ENCODE measurements at regions not wholly inside any gene's neighbourhood (a gene's known extent, or its start where the extent isn't known, plus 50 kb on each side); places are given as distances from the start of the nearest gene placed in this dataset.

DNA sequence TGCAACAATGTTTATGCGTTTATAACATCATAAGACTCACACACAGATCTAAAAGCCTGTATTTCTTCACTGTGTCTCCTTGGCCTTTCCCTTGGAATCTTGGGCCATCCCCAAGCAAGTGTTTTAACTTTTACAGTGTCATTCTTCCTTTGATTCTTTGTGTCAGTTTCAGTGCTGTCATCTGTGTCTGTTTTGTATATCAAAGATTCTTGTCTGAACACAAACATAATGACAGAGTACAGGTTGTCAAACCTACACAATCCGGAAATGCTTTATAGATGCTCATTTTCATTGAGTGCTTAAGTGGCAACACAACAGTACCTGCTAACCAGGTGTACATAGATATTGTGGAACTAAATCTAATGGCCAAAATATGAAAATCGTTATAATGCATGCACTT lies 1500.0 kb downstream of the TECRL start:
- Mint-ChIP-seq H3K4me3 (no peak overlapping the region), H3K27me3 (no peaks in the 10 kb centered on the region), H3K9me3 (ENCODE audit: low read depth) (peaks cover 4% of the 10 kb centered on the region), H3K27ac (no peak overlapping the region), H3K4me1 (ENCODE audit: low read depth) (no peaks in the 10 kb centered on the region), H3K36me3 (no peaks in the 10 kb centered on the region)

DNA sequence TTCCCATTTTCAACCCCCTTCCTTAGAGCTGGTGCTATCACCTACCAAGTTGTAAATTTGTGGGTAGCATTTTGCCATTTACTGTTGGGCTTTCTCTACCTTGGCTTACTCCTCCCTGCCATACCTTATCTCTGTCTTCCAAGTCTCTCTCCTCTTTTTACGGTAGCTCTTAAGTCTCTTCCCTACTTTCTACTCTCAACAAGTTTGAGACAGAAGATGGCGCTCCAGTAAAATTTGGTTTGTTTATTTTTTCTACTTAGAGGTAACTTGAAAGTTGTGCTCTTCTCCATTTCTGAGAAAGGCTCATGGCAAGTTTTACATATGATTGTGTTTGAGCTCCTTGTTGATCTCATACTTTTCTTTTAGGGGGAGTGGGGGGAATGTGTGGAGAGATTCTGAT lies 1508.1 kb downstream of the TECRL start:
- Mint-ChIP-seq H3K4me3 (no peak overlapping the region), H3K36me3 (no peaks in the 10 kb centered on the region), H3K27me3 (no peaks in the 10 kb centered on the region), H3K27ac (no peak overlapping the region), H3K9me3 (ENCODE audit: low read depth) (peaks cover 18% of the 10 kb centered on the region), H3K4me1 (ENCODE audit: low read depth) (no peaks in the 10 kb centered on the region)

DNA sequence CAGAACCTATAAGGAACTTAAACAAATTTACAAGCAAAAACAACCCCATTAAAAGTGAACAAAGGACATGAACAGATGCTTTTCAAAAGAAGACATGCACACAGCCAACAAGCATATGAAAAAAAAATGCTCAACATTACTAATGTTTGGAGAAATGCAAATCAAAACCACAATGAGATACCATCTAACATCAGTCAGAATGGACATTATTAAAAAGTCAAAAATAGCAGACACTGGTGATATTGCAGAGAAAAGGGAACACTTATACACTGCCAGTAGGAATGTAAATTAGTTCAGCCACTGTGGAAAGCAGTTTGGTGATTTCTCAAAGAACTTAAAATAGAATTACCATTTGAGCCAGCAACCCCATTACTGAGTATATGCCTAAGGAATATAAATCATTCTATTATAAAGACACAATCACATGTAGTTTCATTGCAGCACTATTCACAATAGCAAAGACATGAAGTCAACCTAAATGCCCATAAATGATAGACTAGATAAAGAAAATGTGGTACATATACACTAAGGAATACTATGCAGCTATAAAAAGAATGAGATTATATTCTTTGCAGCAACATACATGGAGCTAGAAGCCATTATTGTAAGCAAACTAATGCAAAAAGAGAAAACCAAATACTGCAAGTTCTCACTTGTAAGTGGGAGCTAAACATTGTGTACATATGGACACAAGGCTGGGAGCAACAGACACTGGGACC lies 1509.4 kb downstream of the TECRL start:
- peaks cover 18% of the 10 kb centered on the region for H3K9me3 Mint-ChIP-seq (ENCODE audit: low read depth)
- no peaks in the 10 kb centered on the region for H3K4me1 Mint-ChIP-seq (ENCODE audit: low read depth)
- no peak overlapping the region for H3K27ac Mint-ChIP-seq
- H3K36me3 Mint-ChIP-seq: no peaks in the 10 kb centered on the region
- H3K4me3 Mint-ChIP-seq: no peak overlapping the region
- H3K27me3 Mint-ChIP-seq: no peaks in the 10 kb centered on the region

DNA sequence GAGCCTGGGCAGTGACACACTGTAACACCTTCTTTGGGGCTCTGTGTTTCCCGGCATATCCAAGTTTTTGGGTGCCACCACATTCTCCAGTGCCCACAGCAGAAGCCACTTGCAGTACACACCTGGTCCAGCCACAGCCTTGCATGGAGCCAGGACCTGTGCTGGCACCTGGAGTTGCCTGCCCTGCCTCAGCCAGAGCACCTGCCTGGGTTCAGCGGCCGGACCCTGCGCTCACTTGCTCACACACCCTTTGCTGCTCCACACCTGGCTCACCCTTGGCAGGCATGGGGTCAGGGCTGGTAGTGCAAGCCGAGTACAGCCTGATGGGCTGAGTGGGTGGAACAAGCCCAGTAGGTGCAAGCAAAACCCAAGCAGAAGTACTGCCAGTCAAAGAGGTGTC lies 1511.1 kb downstream of the TECRL start:
- H3K4me1 Mint-ChIP-seq (ENCODE audit: low read depth): no peaks in the 10 kb centered on the region
- H3K4me3 Mint-ChIP-seq: no peak overlapping the region
- no peak overlapping the region for H3K27ac Mint-ChIP-seq
- H3K36me3 Mint-ChIP-seq: no peaks in the 10 kb centered on the region
- H3K27me3 Mint-ChIP-seq: no peaks in the 10 kb centered on the region
- peaks cover 18% of the 10 kb centered on the region for H3K9me3 Mint-ChIP-seq (ENCODE audit: low read depth)

DNA sequence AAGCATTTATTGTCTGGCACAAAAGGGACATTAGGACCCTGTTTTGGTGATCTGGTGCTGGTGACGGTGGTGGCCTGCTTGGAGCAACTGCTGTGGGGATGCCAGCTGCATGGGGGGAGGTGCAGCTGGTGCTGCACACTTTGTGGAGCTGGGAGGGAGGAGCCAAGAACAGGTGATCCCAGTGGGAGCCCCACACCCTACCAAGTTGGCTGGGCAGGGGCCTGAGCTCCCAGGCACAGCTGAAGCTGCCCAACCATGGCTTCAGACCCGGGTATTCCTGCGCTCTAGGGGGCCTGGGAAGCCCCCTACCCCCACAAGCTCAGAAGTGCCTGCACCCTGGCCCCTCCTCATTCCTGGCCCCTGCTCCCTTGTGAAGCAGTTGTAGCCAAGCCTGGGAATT lies 1512.5 kb downstream of the TECRL start:
- Mint-ChIP-seq H3K9me3 (ENCODE audit: low read depth) (peaks cover 7% of the 10 kb centered on the region), H3K27me3 (no peaks in the 10 kb centered on the region), H3K4me3 (no peak overlapping the region), H3K27ac (no peak overlapping the region), H3K36me3 (no peaks in the 10 kb centered on the region), H3K4me1 (ENCODE audit: low read depth) (no peaks in the 10 kb centered on the region)

DNA sequence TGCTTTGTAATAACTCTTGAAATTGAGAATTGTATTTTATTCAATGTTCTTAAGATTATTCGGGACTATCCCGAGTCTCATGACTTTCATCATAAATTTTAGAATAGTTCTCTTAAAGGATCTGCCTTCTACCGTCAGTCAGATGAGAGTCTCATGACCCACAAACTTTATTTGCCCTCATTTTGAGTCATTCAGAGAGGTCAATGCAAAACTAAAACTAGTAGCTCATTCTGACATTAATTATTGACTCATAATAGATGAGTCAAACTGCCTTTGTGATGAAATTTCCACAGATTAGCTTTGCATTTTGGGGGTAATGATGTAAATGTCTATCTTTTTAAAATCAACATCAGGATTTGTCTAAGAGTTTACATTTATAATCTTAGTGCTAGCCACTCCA lies 1527.3 kb downstream of the TECRL start:
- peaks cover 18% of the 10 kb centered on the region for H3K9me3 Mint-ChIP-seq (ENCODE audit: low read depth)
- no peak overlapping the region for H3K4me3 Mint-ChIP-seq
- H3K27me3 Mint-ChIP-seq: no peaks in the 10 kb centered on the region
- H3K27ac Mint-ChIP-seq: no peak overlapping the region
- H3K36me3 Mint-ChIP-seq: no peaks in the 10 kb centered on the region
- H3K4me1 Mint-ChIP-seq (ENCODE audit: low read depth): no peaks in the 10 kb centered on the region

DNA sequence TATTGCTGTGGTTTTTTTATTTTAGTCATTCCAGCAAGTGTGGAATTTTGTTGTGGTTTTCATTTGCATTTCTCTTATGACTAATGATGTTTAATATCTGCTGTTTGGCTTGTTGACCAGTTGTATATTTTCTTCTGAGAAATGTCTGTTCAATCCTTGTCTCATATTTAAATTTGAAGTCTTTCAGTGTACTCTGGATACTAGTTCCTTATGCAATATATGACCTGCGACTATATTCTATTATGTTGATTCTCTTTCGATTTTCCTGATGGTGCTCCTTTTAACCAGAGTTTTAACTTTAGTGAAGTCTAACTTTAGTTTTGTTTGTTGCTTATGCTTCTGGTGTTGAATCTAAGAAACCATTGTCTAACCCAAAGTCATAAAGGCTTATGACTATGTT lies 1528.0 kb downstream of the TECRL start:
- no peaks in the 10 kb centered on the region for H3K27me3 Mint-ChIP-seq
- no peak overlapping the region for H3K4me3 Mint-ChIP-seq

DNA sequence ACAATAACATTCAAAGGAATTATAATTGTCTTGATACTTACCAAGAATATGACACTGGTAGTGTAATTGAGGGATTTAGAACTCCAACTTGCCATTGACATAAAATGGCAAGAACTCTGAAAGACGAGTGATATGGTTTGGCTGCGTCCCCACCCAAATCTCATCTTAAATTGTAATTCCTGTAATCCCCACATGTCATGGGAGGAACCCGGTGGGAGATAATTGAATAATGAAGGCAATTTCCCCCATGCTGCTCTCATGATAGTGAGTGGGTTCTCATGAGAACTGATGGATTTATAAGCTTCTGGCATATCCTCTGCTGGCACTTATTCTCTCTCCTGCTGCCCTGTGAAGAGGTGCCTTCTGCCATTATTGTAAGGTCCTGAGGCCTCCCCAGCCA lies 1536.4 kb downstream of the TECRL start:
- Mint-ChIP-seq H3K4me3 (no peak overlapping the region), H3K36me3 (no peaks in the 10 kb centered on the region), H3K4me1 (ENCODE audit: low read depth) (no peaks in the 10 kb centered on the region), H3K27ac (no peak overlapping the region), H3K27me3 (no peaks in the 10 kb centered on the region), H3K9me3 (ENCODE audit: low read depth) (peaks cover 13% of the 10 kb centered on the region)

More for the DNA sequence above, 1528.0 kb downstream of the TECRL start:
- Mint-ChIP-seq H3K27ac (no peak overlapping the region), H3K4me1 (ENCODE audit: low read depth) (no peaks in the 10 kb centered on the region), H3K36me3 (no peaks in the 10 kb centered on the region), H3K9me3 (ENCODE audit: low read depth) (peaks cover 21% of the 10 kb centered on the region)

DNA sequence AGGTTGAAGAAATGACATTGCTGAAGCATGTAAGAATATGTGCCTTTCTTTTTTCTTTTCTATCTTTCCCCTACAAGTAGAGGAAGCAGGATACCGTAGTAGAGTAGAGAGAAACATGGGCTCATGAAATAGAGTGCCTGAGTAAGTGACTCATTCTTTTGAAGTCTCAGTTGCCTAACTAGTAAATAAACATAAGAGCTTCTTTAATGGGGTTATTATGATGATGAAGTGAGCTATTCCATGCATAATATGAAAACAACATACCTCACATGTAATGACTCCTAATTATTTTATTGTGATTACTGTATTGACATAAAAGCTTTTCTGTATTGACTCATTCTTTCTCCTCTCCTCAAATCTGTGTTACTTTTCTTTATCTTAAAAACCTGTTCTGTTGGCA lies 1538.2 kb downstream of the TECRL start:
- H3K36me3 Mint-ChIP-seq: no peaks in the 10 kb centered on the region
- H3K9me3 Mint-ChIP-seq (ENCODE audit: low read depth): peaks cover 9% of the 10 kb centered on the region
- no peaks in the 10 kb centered on the region for H3K4me1 Mint-ChIP-seq (ENCODE audit: low read depth)
- H3K27me3 Mint-ChIP-seq: no peaks in the 10 kb centered on the region
- no peak overlapping the region for H3K27ac Mint-ChIP-seq
- no peak overlapping the region for H3K4me3 Mint-ChIP-seq

DNA sequence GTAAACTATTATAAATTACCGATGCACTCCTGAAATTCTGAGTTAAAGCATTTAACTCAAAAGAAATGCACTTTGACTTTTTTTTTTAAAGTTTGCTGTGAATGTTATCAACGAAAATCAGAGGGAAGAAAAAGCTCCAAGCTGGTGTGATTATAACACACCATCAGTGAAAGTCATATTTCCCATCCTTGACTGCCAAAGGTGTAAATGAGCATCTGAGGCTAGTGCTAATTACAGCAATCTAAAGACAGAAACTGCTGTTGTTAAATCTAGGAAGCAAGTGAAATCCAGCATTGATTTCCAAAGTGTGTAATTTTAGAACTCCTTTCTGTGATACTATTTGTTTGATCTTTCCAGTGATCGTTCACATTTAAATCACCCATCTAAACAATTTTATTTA lies 1538.8 kb downstream of the TECRL start:
- no peak overlapping the region for H3K27ac Mint-ChIP-seq
- H3K36me3 Mint-ChIP-seq: no peaks in the 10 kb centered on the region
- H3K4me1 Mint-ChIP-seq (ENCODE audit: low read depth): no peaks in the 10 kb centered on the region
- H3K4me3 Mint-ChIP-seq: no peak overlapping the region
- H3K27me3 Mint-ChIP-seq: no peaks in the 10 kb centered on the region
- H3K9me3 Mint-ChIP-seq (ENCODE audit: low read depth): peaks cover 8% of the 10 kb centered on the region

DNA sequence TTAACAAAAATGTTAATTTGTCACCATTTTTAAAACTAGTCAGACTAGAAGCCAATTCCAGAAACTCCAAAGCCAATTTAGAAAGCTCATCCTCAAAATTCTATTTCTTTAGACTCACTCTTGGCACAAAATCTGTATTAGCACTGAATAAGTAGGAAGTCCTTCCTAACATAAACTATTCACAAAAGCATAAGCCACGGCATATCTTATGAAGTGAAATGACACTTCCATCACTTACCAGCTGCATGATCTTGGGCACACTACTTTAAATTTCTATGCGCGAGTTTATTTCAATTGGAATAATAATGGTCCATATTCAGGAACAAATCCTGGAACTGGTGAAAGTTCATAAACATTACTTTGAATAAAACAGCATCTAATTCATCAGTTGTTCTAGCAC lies 1544.0 kb downstream of the TECRL start:
- H3K27ac Mint-ChIP-seq: no peak overlapping the region
- H3K4me3 Mint-ChIP-seq: no peak overlapping the region

DNA sequence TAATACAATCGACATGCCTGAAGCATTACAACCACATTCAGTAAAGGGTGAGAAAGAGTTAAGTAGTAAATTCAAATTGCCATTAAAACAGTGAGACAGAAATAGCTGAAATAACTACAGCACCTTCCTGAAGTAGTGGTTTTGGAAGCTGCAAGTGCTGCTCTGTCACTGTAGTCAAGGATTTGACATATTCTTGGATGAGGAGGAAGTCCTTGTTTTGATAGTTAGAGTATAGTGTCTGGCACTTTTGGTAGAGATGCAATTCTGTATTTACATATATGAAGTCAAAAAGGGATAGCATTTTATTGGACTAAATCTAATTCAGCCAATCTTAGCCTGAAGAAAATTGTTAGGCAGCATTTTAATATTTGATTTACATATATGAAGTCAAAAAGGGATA lies 1559.6 kb downstream of the TECRL start:
- H3K27ac Mint-ChIP-seq: no peak overlapping the region
- no peaks in the 10 kb centered on the region for H3K4me1 Mint-ChIP-seq (ENCODE audit: low read depth)
- no peaks in the 10 kb centered on the region for H3K36me3 Mint-ChIP-seq
- no peak overlapping the region for H3K4me3 Mint-ChIP-seq
- no peaks in the 10 kb centered on the region for H3K27me3 Mint-ChIP-seq
- peaks cover 7% of the 10 kb centered on the region for H3K9me3 Mint-ChIP-seq (ENCODE audit: low read depth)

More for the DNA sequence above, 1544.0 kb downstream of the TECRL start:
- no peaks in the 10 kb centered on the region for H3K4me1 Mint-ChIP-seq (ENCODE audit: low read depth)
- no peaks in the 10 kb centered on the region for H3K9me3 Mint-ChIP-seq (ENCODE audit: low read depth)
- no peaks in the 10 kb centered on the region for H3K27me3 Mint-ChIP-seq
- H3K36me3 Mint-ChIP-seq: no peaks in the 10 kb centered on the region

DNA sequence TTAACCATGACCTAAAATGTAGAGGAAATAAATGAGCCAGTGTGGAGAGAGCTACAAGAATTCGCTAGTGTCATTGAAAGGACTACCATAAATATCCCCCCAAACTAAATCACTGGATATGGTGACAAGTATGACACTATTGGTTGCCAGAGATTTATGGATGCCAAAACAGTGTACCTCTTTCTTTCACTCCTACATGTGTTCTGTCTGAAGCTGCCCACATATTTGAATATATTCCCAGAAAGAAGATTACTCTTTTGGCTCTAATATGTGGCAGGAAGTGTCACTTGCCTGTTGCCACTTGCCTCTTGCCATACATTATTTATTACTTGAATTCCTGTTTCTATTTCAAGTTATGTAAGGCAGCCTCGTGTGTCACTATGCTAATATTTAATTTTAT lies 1573.6 kb downstream of the TECRL start:
- Mint-ChIP-seq H3K9me3 (ENCODE audit: low read depth) (peaks cover 17% of the 10 kb centered on the region), H3K27me3 (no peaks in the 10 kb centered on the region), H3K36me3 (no peaks in the 10 kb centered on the region), H3K4me3 (no peak overlapping the region), H3K27ac (no peak overlapping the region), H3K4me1 (ENCODE audit: low read depth) (no peaks in the 10 kb centered on the region)

DNA sequence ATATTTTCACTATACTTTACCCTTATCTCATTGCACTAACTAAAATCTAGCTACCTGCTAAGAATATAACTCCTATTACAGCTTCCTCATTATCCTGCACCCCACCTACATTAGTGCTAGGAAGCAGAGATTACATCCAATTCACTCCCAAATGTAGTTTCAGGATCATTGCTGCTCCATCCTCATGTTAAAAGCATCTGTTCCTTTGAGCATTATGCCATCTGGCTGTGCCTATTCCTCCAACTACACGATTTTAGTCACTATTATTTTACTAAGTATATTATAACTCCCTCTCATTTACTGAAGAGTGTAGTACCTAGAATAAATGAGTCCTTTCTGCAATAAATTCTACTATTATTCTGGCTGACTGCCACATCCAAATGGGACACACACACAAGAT lies 1586.9 kb downstream of the TECRL start:
- H3K36me3 Mint-ChIP-seq: no peaks in the 10 kb centered on the region
- peaks cover 17% of the 10 kb centered on the region for H3K9me3 Mint-ChIP-seq (ENCODE audit: low read depth)
- H3K4me3 Mint-ChIP-seq: no peak overlapping the region
- no peaks in the 10 kb centered on the region for H3K4me1 Mint-ChIP-seq (ENCODE audit: low read depth)
- no peaks in the 10 kb centered on the region for H3K27me3 Mint-ChIP-seq
- no peak overlapping the region for H3K27ac Mint-ChIP-seq

DNA sequence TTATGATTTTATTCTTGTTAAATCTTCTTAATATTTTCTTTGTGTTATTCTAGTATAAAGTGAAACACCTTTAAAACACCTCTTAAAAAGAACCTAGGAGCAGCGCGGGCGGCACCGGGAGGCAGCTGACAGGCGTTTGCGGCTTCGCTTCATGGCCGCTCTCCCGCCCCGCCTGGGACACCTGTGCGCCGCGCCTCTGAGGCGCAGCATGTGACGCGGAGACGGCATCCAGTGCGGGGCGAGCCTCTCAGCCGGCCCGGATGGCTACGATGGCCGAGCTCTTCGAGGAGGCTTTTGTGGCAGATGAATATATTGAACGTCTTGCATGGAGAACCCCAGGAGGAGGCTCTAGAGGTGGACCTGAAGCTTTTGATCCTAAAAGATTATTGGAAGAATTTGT lies 1592.7 kb downstream of the TECRL start:
- Mint-ChIP-seq H3K27ac (no peak overlapping the region), H3K36me3 (no peaks in the 10 kb centered on the region), H3K9me3 (ENCODE audit: low read depth) (peaks cover 14% of the 10 kb centered on the region), H3K4me3 (no peak overlapping the region), H3K27me3 (no peaks in the 10 kb centered on the region), H3K4me1 (ENCODE audit: low read depth) (no peaks in the 10 kb centered on the region)

DNA sequence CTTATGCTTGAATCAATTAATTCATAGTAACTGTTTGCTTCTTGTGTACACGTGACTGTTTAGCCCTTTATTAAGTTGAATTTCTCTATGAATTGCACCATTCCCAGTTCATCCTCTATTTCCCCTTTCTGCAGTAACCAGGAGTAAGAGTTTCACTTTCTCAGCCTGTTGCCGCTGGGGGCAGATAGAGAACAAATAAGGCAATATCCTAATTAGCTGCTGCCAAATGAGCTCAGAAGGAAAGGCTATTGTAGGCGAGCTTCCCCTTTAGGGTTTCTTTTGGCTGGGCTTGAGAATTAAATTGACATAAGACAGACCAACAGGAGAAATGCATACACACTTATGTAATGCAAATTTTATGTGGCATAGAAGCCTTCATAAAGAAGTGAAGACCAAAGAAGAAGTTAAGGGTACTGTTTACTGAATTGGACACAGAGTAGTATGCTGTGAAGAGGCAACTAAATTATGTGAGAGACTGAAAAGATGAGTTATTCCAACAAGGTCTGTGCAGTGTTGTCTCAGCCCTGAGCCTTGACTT lies 1594.7 kb downstream of the TECRL start:
- peaks cover 9% of the 10 kb centered on the region for H3K9me3 Mint-ChIP-seq (ENCODE audit: low read depth)
- no peaks in the 10 kb centered on the region for H3K4me1 Mint-ChIP-seq (ENCODE audit: low read depth)
- H3K27me3 Mint-ChIP-seq: no peaks in the 10 kb centered on the region
- no peak overlapping the region for H3K27ac Mint-ChIP-seq
- H3K36me3 Mint-ChIP-seq: no peaks in the 10 kb centered on the region
- no peak overlapping the region for H3K4me3 Mint-ChIP-seq

All from activated naive CD8-positive, alpha-beta T cell (primary cell).